HCT116 (cell line): ENCODE measurements at regions not wholly inside any gene's neighbourhood (a gene's known extent, or its start where the extent isn't known, plus 50 kb on each side); places are given as distances from the start of the nearest gene placed in this dataset.

ENCODE experiments used
- ATAC-seq: fragments of 200-7000 bp; cut with Tn5 transposase; 2 replicates; pipeline ENCODE4 v1.9.1; 2020; ENCODE audit warnings: mild to moderate bottlenecking, moderate library complexity
- BruUV-seq: library from RNA; stranded (reverse); fragments of 400-500 nt; replicated peaks from 2 replicates; lab custom pipeline; 2021; lab: Mats Ljungman, UMichigan
- CTCF ChIA-PET: fragments of 300-600 bp; sonication (Branson Sonifier 250); formaldehyde crosslinking; loops from one replicate; lab custom pipeline; 2021; ENCODE audit warnings: antibody characterized with exemption; lab: Charles Lee
- POLR2A ChIA-PET: fragments of 300-600, 350-600 bp; sonication (Branson Sonifier 250); formaldehyde crosslinking; loops from one replicate; lab custom pipeline; 2021; ENCODE audit warnings: antibody characterized with exemption; lab: Charles Lee
- RAD21 ChIA-PET, 2 experiments: fragments of 300-600 bp; sonication (Branson Sonifier 250); formaldehyde crosslinking; loops; one replicate each; lab custom pipeline; 2023; ENCODE audit warnings: low total read pairs in 2 of 2; ENCODE audit not compliant: uncharacterized antibody in 2 of 2, unreplicated experiment in 2 of 2, low non-redundant PET in 1 of 2; lab: Charles Lee
- DNase-seq: peaks from one replicate; pipeline ENCODE4 v3.0.0-alpha.2; 2010; ENCODE audit warnings: low read depth, low spot score
- H2AFZ ChIP-seq: fragments of 200-600 bp; shearing (Covaris generic), sonication (generic); 2 replicates; pipeline ENCODE4 v1.6.1; 2017; ENCODE audit warnings: low read depth, mixed run types, mixed read lengths, antibody characterized with exemption, low read length; ENCODE audit not compliant: poor library complexity, severe bottlenecking
- H3K27ac ChIP-seq: 2 replicates; pipeline ENCODE4 v1.5.1; 2012; ENCODE audit warnings: low read depth, low read length
- H3K27me3 ChIP-seq: fragments of 200-600 bp; sonication (generic); 2 replicates; pipeline ENCODE4 v1.6.1; 2016; ENCODE audit warnings: mixed run types, low read length, mixed read lengths; ENCODE audit not compliant: insufficient read depth
- H3K36me3 ChIP-seq, 2 experiments: fragments of 200-500 bp in 1 of 2; fragments of 200-600 bp in 1 of 2; sonication (Bioruptor generic) in 1 of 2; sonication (generic) in 1 of 2; 2 replicates each; pipeline versions ENCODE4 v1.5.1 to v1.6.1; 2014 to 2016; ENCODE audit warnings: low read length in 2 of 2, inconsistent platforms in 1 of 2, mixed read lengths in 1 of 2, mixed run types in 1 of 2; ENCODE audit not compliant: insufficient read depth in 2 of 2, control insufficient read depth in 1 of 2
- H3K4me1 ChIP-seq, 2 experiments: fragments of 200-600 bp in 1 of 2; sonication (generic) in 1 of 2; 2 replicates each; pipeline versions ENCODE4 v1.5.1 to v1.6.1; 2012 to 2017; ENCODE audit warnings: low read length in 2 of 2, inconsistent platforms in 1 of 2, mild to moderate bottlenecking in 1 of 2, mixed read lengths in 1 of 2, mixed run types in 1 of 2, moderate library complexity in 1 of 2; ENCODE audit not compliant: insufficient read depth in 2 of 2, control insufficient read depth in 1 of 2
- H3K4me2 ChIP-seq: fragments of 200-600 bp; sonication (generic); 2 replicates; pipeline ENCODE4 v1.6.1; 2017; ENCODE audit warnings: mixed run types, low read length, mixed read lengths
- H3K4me3 ChIP-seq, 2 experiments: fragments of 200-600 bp in 1 of 2; sonication (generic) in 1 of 2; replicated peaks in 1 of 2; 2 replicates each; pipeline ENCODE4 v1.5.1; 2011 to 2016; ENCODE audit warnings: low read length in 2 of 2, control low read depth in 1 of 2, low read depth in 1 of 2, mild to moderate bottlenecking in 1 of 2, mixed read lengths in 1 of 2, mixed run types in 1 of 2
- H3K79me2 ChIP-seq: fragments of 200-600 bp; sonication (generic); 2 replicates; pipeline ENCODE4 v1.6.1; 2017; ENCODE audit warnings: mild to moderate bottlenecking, mixed run types, low read length, moderate library complexity, mixed read lengths; ENCODE audit not compliant: insufficient read depth
- H3K9ac ChIP-seq: fragments of 200-600 bp; sonication (generic); 2 replicates; pipeline ENCODE4 v1.6.1; 2016; ENCODE audit warnings: low read length, mixed read lengths
- H3K9me2 ChIP-seq: fragments of 200-600 bp; sonication (generic), shearing (Covaris generic); 2 replicates; pipeline ENCODE4 v1.6.1; 2017; ENCODE audit warnings: mixed run types, mild to moderate bottlenecking, moderate library complexity; ENCODE audit not compliant: insufficient read depth
- H3K9me3 ChIP-seq, 2 experiments: fragments of 200-500 bp in 1 of 2; fragments of 200-600 bp in 1 of 2; sonication (Bioruptor generic) in 1 of 2; sonication (generic) in 1 of 2; 2 replicates each; pipeline ENCODE4 v1.6.1; 2014 to 2017; ENCODE audit warnings: low read length in 2 of 2, mixed read lengths in 2 of 2, inconsistent platforms in 1 of 2, low read depth in 1 of 2, mild to moderate bottlenecking in 1 of 2, mixed run types in 1 of 2, moderate library complexity in 1 of 2; ENCODE audit not compliant: control insufficient read depth in 1 of 2, insufficient read depth in 1 of 2
- H4K20me1 ChIP-seq: fragments of 200-600 bp; sonication (generic), shearing (Covaris generic); 2 replicates; pipeline ENCODE4 v1.6.1; 2017; ENCODE audit warnings: mixed run types, mild to moderate bottlenecking, moderate library complexity; ENCODE audit not compliant: insufficient read depth
- ATF3 ChIP-seq: IDR thresholded peaks from 2 replicates; pipeline ENCODE4 v1.6.1; 2012
- EZH2 ChIP-seq: fragments of 200-600 bp; sonication (generic); IDR thresholded peaks from 2 replicates; pipeline ENCODE4 v1.6.1; 2017; ENCODE audit warnings: antibody characterized with exemption, mixed run types
- POLR2AphosphoS5 ChIP-seq: IDR thresholded peaks from 2 replicates; pipeline ENCODE4 v1.6.1; 2011; ENCODE audit warnings: mild to moderate bottlenecking, low read depth, low read length, moderate library complexity
- SP1 ChIP-seq: IDR thresholded peaks from 2 replicates; pipeline ENCODE4 v1.6.1; 2012; ENCODE audit warnings: low read depth
- TCF7L2 ChIP-seq: IDR thresholded peaks from 2 replicates; pipeline ENCODE4 v1.7.0; 2011; ENCODE audit warnings: borderline replicate concordance, inconsistent platforms; ENCODE audit not compliant: insufficient read depth, insufficient read length; ENCODE audit errors: extremely low read depth
- ZBTB33 ChIP-seq: IDR thresholded peaks from 2 replicates; pipeline ENCODE4 v1.6.1; 2011; ENCODE audit warnings: mild to moderate bottlenecking, low read length, moderate library complexity; ENCODE audit not compliant: insufficient replicate concordance; ENCODE audit errors: extremely low read depth
- ZNF274 ChIP-seq: fragments of 200-500 bp; sonication (Bioruptor generic); IDR thresholded peaks from 2 replicates; pipeline ENCODE4 v1.6.1; 2014; ENCODE audit warnings: mild to moderate bottlenecking, low read depth, low read length, inconsistent platforms
- intact Hi-C: fragments of 100-400 bp; cut with micrococcal nuclease; formaldehyde crosslinking; loops from 2 replicates; pipeline ENCODE4 v1.10.0; 2022

GRCh38 chr2:120543899-120544298 lies 191.8 kb upstream of the GLI2 start:
- Histone ChIP-seq H2AFZ (no peak overlapping the region), H3K4me1 (peaks cover 0 to 16% of the 10 kb centered on the region in 2 experiments; a peak in 2 of 4 replicates), H3K9ac (no peak overlapping the region), H3K4me3 (no peak overlapping the region), H3K27me3 (no peaks in the 10 kb centered on the region), H3K36me3 (no peaks in the 10 kb centered on the region), H4K20me1 (no peaks in the 10 kb centered on the region), H3K9me2 (no peaks in the 10 kb centered on the region), H3K27ac (no peak overlapping the region), H3K4me2 (no peak overlapping the region), H3K79me2 (no peaks in the 10 kb centered on the region), H3K9me3 (no peaks in the 10 kb centered on the region)
- ChIA-PET RAD21 (no interaction called here), POLR2A (interaction anchor here (1.6 kb wide), 1 partner anchor 9 kb away, joined by 9 read pairs; no protein-coding TSS in a partner anchor), CTCF (interaction anchor here (1.8 kb wide), 1 partner anchor 9 kb away, joined by 5 read pairs; no protein-coding TSS in a partner anchor)
- ATAC-seq (no peak), DNase-seq (no peak)
- TF ChIP-seq EZH2 (no peak), TCF7L2 (no peak), ATF3 (no peak), POLR2AphosphoS5 (no peak), ZBTB33 (no peak), ZNF274 (no peak), SP1 (no peak)
- no TSS peak for BruUV-seq
- intact Hi-C loops, result no loop called here
